ENCODE measurements at regions not wholly inside any gene's neighbourhood (a gene's known extent, or its start where the extent isn't known, plus 50 kb on each side); places are given as distances from the start of the nearest gene placed in this dataset.
"Not testable (repeated sequence)": the region's sequence is repeated elsewhere in the genome, so short reads cannot be mapped to it uniquely, and the experiment has no call there.

DNA sequence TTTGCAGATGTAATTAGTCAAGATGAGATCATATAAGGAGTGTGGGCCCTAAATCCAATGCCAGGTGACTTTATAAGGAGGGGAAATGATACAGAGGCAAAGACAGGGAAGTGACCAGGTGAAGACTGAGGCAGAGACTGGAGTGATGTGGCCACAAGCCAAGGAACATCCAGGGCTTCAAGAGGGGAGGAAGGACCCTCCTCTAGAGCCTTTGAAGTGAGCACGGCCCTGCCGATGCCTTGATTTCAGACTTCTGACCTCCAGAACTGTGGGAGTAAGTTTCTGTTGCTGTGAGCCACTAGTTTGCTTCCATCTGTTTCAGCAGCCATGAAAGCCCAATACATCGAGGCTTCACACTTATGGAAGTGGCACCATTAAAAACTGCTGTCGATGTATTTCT, 78.7 kb downstream of the SHANK2 start:
- intact Hi-C loops (cut with DNase I), result no loop called here
- H3K27me3 ChIP-seq (ENCODE audit: control insufficient read depth in 1 of 2, insufficient read depth in 2 of 2, low read length in 1 of 2), result peaks cover 0 to 2% of the 10 kb centered on the region in 2 donors
- peaks cover 5% of the 10 kb centered on the region for H3K9me3 ChIP-seq (ENCODE audit: control insufficient read depth, low read length)
- 89 to 91% methylated on average over 4 of the region's 4 CpGs for WGBS, 2 donors
- H3K4me1 ChIP-seq (ENCODE audit: control insufficient read depth in 1 of 2, insufficient read depth in 2 of 2, low read length in 2 of 2), result no peaks in the 10 kb centered on the region
- no peak overlapping the region for H3K4me3 ChIP-seq (ENCODE audit: low read length in 2 of 2)
- H3K36me3 ChIP-seq (ENCODE audit: control insufficient read depth in 1 of 2, insufficient read depth in 2 of 2, low read length in 1 of 2), result no peaks in the 10 kb centered on the region
- ATAC-seq (ENCODE audit: low FRiP score) (no peak), DNase-seq (no peak)
- H3K27ac ChIP-seq (ENCODE audit: low read depth in 1 of 2, low read length in 2 of 2), result no peak overlapping the region

DNA sequence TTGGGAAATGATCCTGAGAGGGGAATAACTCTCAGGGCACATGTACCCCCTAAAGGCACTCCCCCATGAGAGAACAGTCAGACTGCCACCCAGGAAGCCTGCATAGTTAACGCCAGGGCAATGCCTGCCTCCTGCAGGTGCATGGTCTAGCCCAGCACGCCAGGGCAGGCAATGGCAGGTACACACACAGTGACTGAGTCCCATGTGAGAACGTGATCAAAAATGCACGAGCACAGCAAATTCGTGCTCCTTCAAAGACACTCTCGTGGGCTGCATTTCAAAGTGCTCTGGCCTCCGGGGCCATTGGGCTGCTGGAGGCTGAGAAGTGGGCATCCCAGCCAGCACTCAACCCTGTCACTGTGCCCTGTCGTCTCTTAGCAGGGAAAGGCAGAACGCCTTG, 79.7 kb downstream of the SHANK2 start:
- no peak overlapping the region for H3K27ac ChIP-seq (ENCODE audit: low read depth in 1 of 2, low read length in 2 of 2)
- peaks cover 0 to 2% of the 10 kb centered on the region in 2 donors for H3K27me3 ChIP-seq (ENCODE audit: control insufficient read depth in 1 of 2, insufficient read depth in 2 of 2, low read length in 1 of 2)
- H3K4me1 ChIP-seq (ENCODE audit: control insufficient read depth in 1 of 2, insufficient read depth in 2 of 2, low read length in 2 of 2), result no peaks in the 10 kb centered on the region
- WGBS, 2 donors, result 59 to 60% methylated on average over 9 of the region's 9 CpGs
- H3K4me3 ChIP-seq (ENCODE audit: low read length in 2 of 2), result no peak overlapping the region
- peaks cover 5% of the 10 kb centered on the region for H3K9me3 ChIP-seq (ENCODE audit: control insufficient read depth, low read length)
- ATAC-seq (ENCODE audit: low FRiP score) (no peak), DNase-seq (peak in 1 of 2 donors; percentile 48)
- no peaks in the 10 kb centered on the region for H3K36me3 ChIP-seq (ENCODE audit: control insufficient read depth in 1 of 2, insufficient read depth in 2 of 2, low read length in 1 of 2)
- intact Hi-C loops (cut with DNase I), result no loop called here

DNA sequence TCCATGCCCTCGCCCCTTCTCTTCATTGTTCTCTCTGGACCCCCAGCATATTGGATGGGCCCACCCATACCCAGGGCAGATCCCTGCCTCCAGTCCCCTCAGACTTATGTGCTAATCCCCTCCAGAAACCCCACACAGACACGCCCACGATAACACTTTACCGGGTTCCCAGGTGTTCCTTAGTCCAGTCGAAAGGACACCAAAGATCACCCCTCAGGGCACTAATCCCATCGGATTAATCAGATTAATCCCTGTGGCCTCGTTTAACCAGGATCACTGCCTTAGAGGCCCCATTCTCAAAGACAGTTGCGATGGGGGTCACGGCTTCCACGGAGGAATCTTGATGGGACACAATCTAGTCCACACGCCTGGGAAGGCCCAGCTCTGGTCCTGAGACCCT, 80.8 kb downstream of the SHANK2 start:
- Histone ChIP-seq H3K4me3 (ENCODE audit: low read length in 2 of 2) (no peak overlapping the region), H3K27ac (ENCODE audit: low read depth in 1 of 2, low read length in 2 of 2) (no peak overlapping the region), H3K9me3 (ENCODE audit: control insufficient read depth, low read length) (peaks cover 5% of the 10 kb centered on the region), H3K27me3 (ENCODE audit: control insufficient read depth in 1 of 2, insufficient read depth in 2 of 2, low read length in 1 of 2) (peaks cover 0 to 2% of the 10 kb centered on the region in 2 donors), H3K36me3 (ENCODE audit: control insufficient read depth in 1 of 2, insufficient read depth in 2 of 2, low read length in 1 of 2) (no peaks in the 10 kb centered on the region), H3K4me1 (ENCODE audit: control insufficient read depth in 1 of 2, insufficient read depth in 2 of 2, low read length in 2 of 2) (no peaks in the 10 kb centered on the region)
- ATAC-seq (ENCODE audit: low FRiP score), result no peak
- peak in 1 of 2 donors; percentile 35 for DNase-seq
- WGBS, 2 donors, result 93 to 94% methylated on average over 11 of the region's 11 CpGs
- intact Hi-C loops (cut with DNase I), result no loop called here

- WGBS, 2 donors, result 80 to 85% methylated on average over 31 of the region's 31 CpGs
- peak in 1 of 2 donors; percentile 43 for DNase-seq
- H3K4me3 ChIP-seq (ENCODE audit: low read length in 2 of 2), result no peak overlapping the region
- no peak for ATAC-seq (ENCODE audit: low FRiP score)
- intact Hi-C loops (cut with DNase I), result no loop called here
- H3K36me3 ChIP-seq (ENCODE audit: control insufficient read depth in 1 of 2, insufficient read depth in 2 of 2, low read length in 1 of 2), result no peaks in the 10 kb centered on the region
- peaks cover 5% of the 10 kb centered on the region for H3K9me3 ChIP-seq (ENCODE audit: control insufficient read depth, low read length)
- no peaks in the 10 kb centered on the region for H3K4me1 ChIP-seq (ENCODE audit: control insufficient read depth in 1 of 2, insufficient read depth in 2 of 2, low read length in 2 of 2)
- no peak overlapping the region for H3K27ac ChIP-seq (ENCODE audit: low read depth in 1 of 2, low read length in 2 of 2)
- H3K27me3 ChIP-seq (ENCODE audit: control insufficient read depth in 1 of 2, insufficient read depth in 2 of 2, low read length in 1 of 2), result peaks cover 0 to 2% of the 10 kb centered on the region in 2 donors
Measured at GRCh38 chr11:71170624-71171423, 81.6 kb downstream of the SHANK2 start.

DNA sequence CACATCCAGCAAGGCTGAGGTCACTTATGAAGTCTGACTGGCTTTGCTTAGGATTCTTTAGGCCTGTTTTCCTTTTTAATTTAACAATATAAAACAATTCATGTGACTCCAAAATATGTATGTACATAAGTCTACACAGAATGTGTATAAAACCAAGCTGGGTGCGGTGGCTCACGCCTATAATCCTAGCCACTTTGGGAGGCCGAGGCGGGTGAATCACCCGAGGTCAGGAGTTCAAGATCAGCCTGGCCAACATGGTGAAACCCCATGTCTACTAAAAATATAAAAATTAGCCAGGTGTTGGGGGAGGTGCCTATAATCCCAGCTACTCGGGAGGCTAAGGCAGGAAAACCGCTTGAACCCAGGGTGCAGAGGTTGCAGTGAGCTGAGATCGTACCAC, 83.1 kb downstream of the SHANK2 start:
- Histone ChIP-seq H3K27ac (ENCODE audit: low read depth in 1 of 2, low read length in 2 of 2) (no peak overlapping the region), H3K27me3 (ENCODE audit: control insufficient read depth in 1 of 2, insufficient read depth in 2 of 2, low read length in 1 of 2) (no peaks in the 10 kb centered on the region), H3K36me3 (ENCODE audit: control insufficient read depth in 1 of 2, insufficient read depth in 2 of 2, low read length in 1 of 2) (no peaks in the 10 kb centered on the region), H3K4me1 (ENCODE audit: control insufficient read depth in 1 of 2, insufficient read depth in 2 of 2, low read length in 2 of 2) (no peaks in the 10 kb centered on the region), H3K9me3 (ENCODE audit: control insufficient read depth, low read length) (no peaks in the 10 kb centered on the region), H3K4me3 (ENCODE audit: low read length in 2 of 2) (no peak overlapping the region)
- intact Hi-C loops (cut with DNase I), result no loop called here
- ATAC-seq (ENCODE audit: low FRiP score) (no peak), DNase-seq (peak in 1 of 2 donors; percentile 14)
- 80 to 81% methylated on average over 8 of the region's 8 CpGs for WGBS, 2 donors

DNA sequence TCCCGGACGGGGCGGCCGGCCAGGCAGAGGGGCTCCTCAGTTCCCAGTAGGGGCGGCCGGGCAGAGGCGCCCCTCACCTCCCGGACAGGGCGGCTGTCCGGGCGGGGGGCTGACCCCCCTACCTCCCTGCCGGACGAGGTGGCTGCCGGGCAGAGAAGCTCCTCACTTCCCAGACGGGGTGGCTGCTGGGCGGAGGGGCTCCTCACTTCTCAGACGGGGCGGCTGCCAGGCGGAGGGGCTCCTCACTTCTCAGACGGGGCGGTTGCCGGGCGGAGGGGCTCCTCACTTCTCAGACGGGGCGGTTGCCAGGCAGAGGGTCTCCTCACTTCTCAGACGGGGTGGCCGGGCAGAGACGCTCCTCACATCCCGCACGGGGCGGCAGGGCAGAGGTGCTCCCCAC, 84.6 kb downstream of the SHANK2 start:
- WGBS, 2 donors, result 93 to 95% methylated on average over 21 to 31 of the region's 31 CpGs
- intact Hi-C loops (cut with DNase I); H3K36me3 ChIP-seq (ENCODE audit: control insufficient read depth in 1 of 2, insufficient read depth in 2 of 2, low read length in 1 of 2); ATAC-seq (ENCODE audit: low FRiP score); H3K9me3 ChIP-seq (ENCODE audit: control insufficient read depth, low read length); H3K4me3 ChIP-seq (ENCODE audit: low read length in 2 of 2); H3K27me3 ChIP-seq (ENCODE audit: control insufficient read depth in 1 of 2, insufficient read depth in 2 of 2, low read length in 1 of 2); H3K27ac ChIP-seq (ENCODE audit: low read depth in 1 of 2, low read length in 2 of 2); H3K4me1 ChIP-seq (ENCODE audit: control insufficient read depth in 1 of 2, insufficient read depth in 2 of 2, low read length in 2 of 2): not testable (repeated sequence)
- DNase-seq, result peak in 1 of 2 donors; percentile 33

DNA sequence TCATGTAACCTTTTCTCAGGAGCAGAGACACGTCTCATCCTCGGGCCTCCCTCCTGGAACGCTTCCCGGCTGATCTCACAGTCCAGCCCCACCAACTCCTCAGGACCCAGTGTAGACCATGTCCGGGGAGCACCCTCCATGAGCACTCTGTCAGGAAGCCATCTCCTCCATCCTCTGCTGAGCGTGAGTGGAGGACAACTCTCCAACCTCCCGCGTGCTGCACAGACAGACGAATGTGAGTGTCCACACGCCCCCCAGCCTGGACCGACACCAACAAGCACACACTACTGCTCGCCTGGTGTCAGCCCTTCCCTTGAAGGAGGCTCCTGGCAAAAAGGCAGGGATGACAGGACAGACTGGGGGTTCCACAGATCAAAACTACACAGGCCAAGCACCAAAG, 86.6 kb downstream of the SHANK2 start:
- DNase-seq, result no peak
- 87 to 88% methylated on average over 12 of the region's 12 CpGs for WGBS, 2 donors
- intact Hi-C loops (cut with DNase I), result no loop called here

GRCh38 chr11:71164621-71165020, 87.8 kb downstream of the SHANK2 start:
- Histone ChIP-seq H3K27me3 (ENCODE audit: control insufficient read depth in 1 of 2, insufficient read depth in 2 of 2, low read length in 1 of 2) (no peaks in the 10 kb centered on the region), H3K27ac (ENCODE audit: low read depth in 1 of 2, low read length in 2 of 2) (no peak overlapping the region), H3K4me3 (ENCODE audit: low read length in 2 of 2) (no peak overlapping the region), H3K4me1 (ENCODE audit: control insufficient read depth in 1 of 2, insufficient read depth in 2 of 2, low read length in 2 of 2) (no peaks in the 10 kb centered on the region), H3K36me3 (ENCODE audit: control insufficient read depth in 1 of 2, insufficient read depth in 2 of 2, low read length in 1 of 2) (no peaks in the 10 kb centered on the region), H3K9me3 (ENCODE audit: control insufficient read depth, low read length) (no peaks in the 10 kb centered on the region)
- ATAC-seq (ENCODE audit: low FRiP score) (no peak), DNase-seq (no peak)
- intact Hi-C loops (cut with DNase I), result no loop called here
- WGBS, 2 donors, result 80 to 88% methylated on average over 7 of the region's 7 CpGs

More for the DNA sequence above, 86.6 kb downstream of the SHANK2 start:
- H3K9me3 ChIP-seq (ENCODE audit: control insufficient read depth, low read length), result no peaks in the 10 kb centered on the region
- no peak overlapping the region for H3K4me3 ChIP-seq (ENCODE audit: low read length in 2 of 2)
- no peaks in the 10 kb centered on the region for H3K36me3 ChIP-seq (ENCODE audit: control insufficient read depth in 1 of 2, insufficient read depth in 2 of 2, low read length in 1 of 2)
- no peaks in the 10 kb centered on the region for H3K4me1 ChIP-seq (ENCODE audit: control insufficient read depth in 1 of 2, insufficient read depth in 2 of 2, low read length in 2 of 2)
- no peaks in the 10 kb centered on the region for H3K27me3 ChIP-seq (ENCODE audit: control insufficient read depth in 1 of 2, insufficient read depth in 2 of 2, low read length in 1 of 2)
- no peak overlapping the region for H3K27ac ChIP-seq (ENCODE audit: low read depth in 1 of 2, low read length in 2 of 2)
- no peak for ATAC-seq (ENCODE audit: low FRiP score)

GRCh38 chr11:71164186-71164585, 88.2 kb downstream of the SHANK2 start:
- no peak overlapping the region for H3K27ac ChIP-seq (ENCODE audit: low read depth in 1 of 2, low read length in 2 of 2)
- H3K27me3 ChIP-seq (ENCODE audit: control insufficient read depth in 1 of 2, insufficient read depth in 2 of 2, low read length in 1 of 2), result no peaks in the 10 kb centered on the region
- WGBS, 2 donors, result 85 to 86% methylated on average over 4 of the region's 4 CpGs
- intact Hi-C loops (cut with DNase I), result no loop called here
- H3K36me3 ChIP-seq (ENCODE audit: control insufficient read depth in 1 of 2, insufficient read depth in 2 of 2, low read length in 1 of 2), result no peaks in the 10 kb centered on the region
- no peaks in the 10 kb centered on the region for H3K4me1 ChIP-seq (ENCODE audit: control insufficient read depth in 1 of 2, insufficient read depth in 2 of 2, low read length in 2 of 2)
- H3K4me3 ChIP-seq (ENCODE audit: low read length in 2 of 2), result no peak overlapping the region
- ATAC-seq (ENCODE audit: low FRiP score), result no peak
- no peak for DNase-seq
- H3K9me3 ChIP-seq (ENCODE audit: control insufficient read depth, low read length), result no peaks in the 10 kb centered on the region

Measured in aorta (tissue), 5 donors.